Trophoblast cell (in vitro differentiated cells and primary cell): ENCODE measurements at regions not wholly inside any gene's neighbourhood (a gene's known extent, or its start where the extent isn't known, plus 50 kb on each side); places are given as distances from the start of the nearest gene placed in this dataset.

ENCODE experiments used
- DNase-seq, 2 donors: peaks; one replicate each; pipeline ENCODE4 v3.0.0-alpha.2; 2016
- H2AFZ ChIP-seq: 2 replicates; pipeline ENCODE4 v1.6.1; 2013; ENCODE audit warnings: low read length, moderate library complexity, mild to moderate bottlenecking; ENCODE audit not compliant: insufficient read depth, poor library complexity
- H2AK5ac ChIP-seq: 2 replicates; pipeline ENCODE4 v1.6.1; 2013; ENCODE audit warnings: mild to moderate bottlenecking, low read length
- H2BK120ac ChIP-seq: 2 replicates; pipeline ENCODE4 v1.6.1; 2013; ENCODE audit warnings: low read length, mild to moderate bottlenecking, moderate library complexity; ENCODE audit not compliant: insufficient read depth, poor library complexity
- H2BK12ac ChIP-seq: 2 replicates; pipeline ENCODE4 v1.6.1; 2013; ENCODE audit warnings: mild to moderate bottlenecking, low read length, moderate library complexity
- H2BK5ac ChIP-seq: 2 replicates; pipeline ENCODE4 v1.6.1; 2013; ENCODE audit warnings: low read length, low read depth, moderate library complexity, mild to moderate bottlenecking; ENCODE audit not compliant: poor library complexity
- H3K14ac ChIP-seq: 2 replicates; pipeline ENCODE4 v1.6.1; 2013; ENCODE audit warnings: mild to moderate bottlenecking, low read length
- H3K18ac ChIP-seq: 2 replicates; pipeline ENCODE4 v1.6.1; 2013; ENCODE audit warnings: mild to moderate bottlenecking, low read length
- H3K23ac ChIP-seq: 2 replicates; pipeline ENCODE4 v1.6.1; 2013; ENCODE audit warnings: low read length
- H3K27ac ChIP-seq: 2 replicates; pipeline ENCODE4 v1.5.1; 2013; ENCODE audit warnings: low read depth, mild to moderate bottlenecking, inconsistent platforms, low read length, moderate library complexity
- H3K27me3 ChIP-seq: 2 replicates; pipeline ENCODE4 v1.6.1; 2013; ENCODE audit warnings: inconsistent platforms, mild to moderate bottlenecking, low read length, moderate library complexity; ENCODE audit not compliant: insufficient read depth
- H3K36me3 ChIP-seq, 2 experiments: 1 replicate in 1 of 2; 2 replicates in 1 of 2; pipeline ENCODE4 v1.6.1; 2013; ENCODE audit warnings: low read length in 2 of 2, mild to moderate bottlenecking in 2 of 2, moderate library complexity in 1 of 2; ENCODE audit not compliant: insufficient read depth in 2 of 2, control insufficient read depth in 1 of 2
- H3K4ac ChIP-seq: 2 replicates; pipeline ENCODE4 v1.6.1; 2013; ENCODE audit warnings: low read depth, mild to moderate bottlenecking, low read length, moderate library complexity
- H3K4me1 ChIP-seq, 2 experiments: 1 replicate in 1 of 2; 2 replicates in 1 of 2; pipeline ENCODE4 v1.6.1; 2013; ENCODE audit warnings: low read length in 2 of 2, mild to moderate bottlenecking in 2 of 2, moderate library complexity in 1 of 2; ENCODE audit not compliant: insufficient read depth in 2 of 2, control insufficient read depth in 1 of 2
- H3K4me2 ChIP-seq: 2 replicates; pipeline ENCODE4 v1.6.1; 2013; ENCODE audit warnings: inconsistent platforms, mild to moderate bottlenecking, low read length, moderate library complexity
- H3K4me3 ChIP-seq: 2 replicates; pipeline ENCODE4 v1.5.1; 2013; ENCODE audit warnings: mild to moderate bottlenecking, low read depth, low read length, inconsistent platforms
- H3K79me1 ChIP-seq: one replicate; pipeline ENCODE4 v1.6.1; 2013; ENCODE audit warnings: low read length
- H3K79me2 ChIP-seq: 2 replicates; pipeline ENCODE4 v1.6.1; 2013; ENCODE audit warnings: low read length, mild to moderate bottlenecking; ENCODE audit not compliant: control insufficient read depth, insufficient read depth, poor library complexity
- H3K9ac ChIP-seq: 2 replicates; pipeline ENCODE4 v1.6.1; 2013; ENCODE audit warnings: mild to moderate bottlenecking, low read length
- H3K9me3 ChIP-seq: 2 replicates; pipeline ENCODE4 v1.6.1; 2013; ENCODE audit warnings: low read depth, mild to moderate bottlenecking, control low read depth, inconsistent platforms, low read length; ENCODE audit not compliant: insufficient read depth
- H4K12ac ChIP-seq: 2 replicates; pipeline ENCODE4 v1.6.1; 2013; ENCODE audit warnings: low read depth, mild to moderate bottlenecking, low read length, moderate library complexity
- H4K8ac ChIP-seq: 2 replicates; pipeline ENCODE4 v1.6.1; 2013; ENCODE audit warnings: low read depth, mild to moderate bottlenecking, low read length, moderate library complexity
- H4K91ac ChIP-seq: one replicate; pipeline ENCODE4 v1.6.1; 2013; ENCODE audit warnings: low read depth, mild to moderate bottlenecking, low read length, moderate library complexity
- WGBS: extraction: QIAGEN DNeasy Blood & Tissue Kit; methylation state at CpG from one replicate; pipeline ENCODE4 v1.1.7; 2013; ENCODE audit warnings: missing lambda C conversion rate; ENCODE audit not compliant: insufficient read length, insufficient coverage; ENCODE audit errors: extremely low coverage; 5-methylcytosine and 5-hydroxymethylcytosine counted together

DNA sequence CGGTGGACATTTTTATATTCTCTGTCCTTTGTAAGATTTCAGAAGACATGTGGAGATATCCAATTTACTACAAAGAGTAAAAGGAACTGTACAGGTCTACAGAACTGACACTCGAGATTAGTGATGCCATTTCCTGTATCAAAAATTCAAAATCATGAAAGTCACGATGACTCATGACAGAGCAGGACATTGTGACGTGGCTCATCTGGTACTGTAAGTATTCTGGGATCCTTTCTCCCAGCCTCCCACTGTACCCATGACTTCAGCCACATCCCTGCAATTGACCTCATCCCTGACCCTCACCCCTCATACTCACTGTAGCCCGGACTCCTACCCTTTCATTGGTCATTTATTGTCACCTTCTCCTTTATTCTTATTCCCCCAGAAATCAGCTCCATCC, 736.5 kb downstream of the EPHA4 start:
- Histone ChIP-seq H3K4me2 (no peak overlapping the region), H3K9me3 (no peaks in the 10 kb centered on the region), H3K27ac (no peak overlapping the region), H2BK5ac (no peak overlapping the region), H2AK5ac (no peak overlapping the region), H2BK12ac (no peak overlapping the region), H2AFZ (no peak overlapping the region), H4K91ac (no peak overlapping the region), H4K12ac (no peak overlapping the region), H3K4me1 (no peaks in the 10 kb centered on the region), H3K14ac (no peak overlapping the region), H3K4ac (no peak overlapping the region), H3K79me1 (no peaks in the 10 kb centered on the region), H3K79me2 (no peaks in the 10 kb centered on the region), H3K27me3 (no peaks in the 10 kb centered on the region), H3K18ac (no peak overlapping the region), H2BK120ac (no peak overlapping the region), H3K9ac (no peak overlapping the region), H3K23ac (no peak overlapping the region), H3K36me3 (no peaks in the 10 kb centered on the region), H4K8ac (no peak overlapping the region), H3K4me3 (no peak overlapping the region)
- no CpG with 5 or more reads among the region's 5 CpGs for WGBS
- no peak for DNase-seq

DNA sequence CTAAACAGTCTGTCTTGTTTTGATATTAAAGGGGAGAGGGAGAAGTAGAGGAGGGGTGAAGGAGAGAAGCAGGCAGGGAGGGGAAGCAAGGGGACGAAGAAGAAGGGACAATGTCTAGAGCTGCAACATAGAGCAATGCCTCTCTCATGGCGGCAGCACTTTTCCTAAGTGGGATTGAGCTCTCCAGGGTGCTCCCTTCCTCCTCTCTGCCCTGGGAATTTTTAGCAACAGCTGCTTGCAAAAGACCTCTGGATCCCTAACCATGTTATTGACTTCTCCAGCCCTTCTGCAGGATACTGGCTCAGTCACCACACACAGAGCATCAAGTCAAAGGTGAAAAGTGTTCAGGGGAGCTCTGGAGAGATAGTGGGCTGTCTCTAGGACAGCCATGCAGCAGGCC, 734.9 kb downstream of the EPHA4 start:
- Histone ChIP-seq H4K91ac (no peak overlapping the region), H3K23ac (no peak overlapping the region), H2AK5ac (no peak overlapping the region), H3K79me2 (no peaks in the 10 kb centered on the region), H4K12ac (no peak overlapping the region), H3K14ac (no peak overlapping the region), H3K79me1 (no peaks in the 10 kb centered on the region), H3K27me3 (no peaks in the 10 kb centered on the region), H3K4ac (no peak overlapping the region), H2BK12ac (no peak overlapping the region), H3K9ac (no peak overlapping the region), H3K27ac (no peak overlapping the region), H3K4me1 (no peaks in the 10 kb centered on the region), H3K9me3 (no peaks in the 10 kb centered on the region), H2BK5ac (no peak overlapping the region), H3K4me3 (no peak overlapping the region), H3K36me3 (no peaks in the 10 kb centered on the region), H2AFZ (no peak overlapping the region), H3K4me2 (no peak overlapping the region), H2BK120ac (no peak overlapping the region), H4K8ac (no peak overlapping the region), H3K18ac (no peak overlapping the region)
- no CpG with 5 or more reads among the region's 2 CpGs for WGBS
- DNase-seq: no peak

- H3K9ac ChIP-seq: no peak overlapping the region
- no peaks in the 10 kb centered on the region for H3K4me1 ChIP-seq
- H2BK12ac ChIP-seq: no peak overlapping the region
- H3K79me2 ChIP-seq: no peaks in the 10 kb centered on the region
- H3K23ac ChIP-seq: no peak overlapping the region
- H3K18ac ChIP-seq: no peak overlapping the region
- no peak overlapping the region for H2BK120ac ChIP-seq
- H3K4me3 ChIP-seq: no peak overlapping the region
- no peak overlapping the region for H3K4me2 ChIP-seq
- no CpG with 5 or more reads among the region's 4 CpGs for WGBS
- H3K14ac ChIP-seq: no peak overlapping the region
- H2AFZ ChIP-seq: no peak overlapping the region
- no peak overlapping the region for H3K27ac ChIP-seq
- no peaks in the 10 kb centered on the region for H3K79me1 ChIP-seq
- no peak overlapping the region for H4K8ac ChIP-seq
- H4K12ac ChIP-seq: no peak overlapping the region
- H2AK5ac ChIP-seq: no peak overlapping the region
- no peaks in the 10 kb centered on the region for H3K9me3 ChIP-seq
- H4K91ac ChIP-seq: no peak overlapping the region
- H2BK5ac ChIP-seq: no peak overlapping the region
- no peak overlapping the region for H3K4ac ChIP-seq
- H3K27me3 ChIP-seq: no peaks in the 10 kb centered on the region
- no peak for DNase-seq
- no peaks in the 10 kb centered on the region for H3K36me3 ChIP-seq
Measured at GRCh38 chr2:220842901-220843665, 729.0 kb downstream of the EPHA4 start.

- Histone ChIP-seq H3K9ac (no peak overlapping the region), H3K4me3 (no peak overlapping the region), H2BK120ac (no peak overlapping the region), H3K27me3 (no peaks in the 10 kb centered on the region), H3K4me2 (no peak overlapping the region), H3K23ac (no peak overlapping the region), H2AK5ac (no peak overlapping the region), H3K9me3 (no peaks in the 10 kb centered on the region), H3K4ac (no peak overlapping the region), H2AFZ (no peak overlapping the region), H3K18ac (no peak overlapping the region), H2BK12ac (no peak overlapping the region), H4K12ac (no peak overlapping the region), H2BK5ac (no peak overlapping the region), H3K14ac (no peak overlapping the region), H4K91ac (no peak overlapping the region), H3K4me1 (no peaks in the 10 kb centered on the region), H3K79me1 (no peaks in the 10 kb centered on the region), H4K8ac (no peak overlapping the region), H3K79me2 (no peaks in the 10 kb centered on the region), H3K36me3 (no peaks in the 10 kb centered on the region), H3K27ac (no peak overlapping the region)
- no CpG with 5 or more reads among the region's 1 CpG for WGBS
- no peak for DNase-seq
Measured at GRCh38 chr2:220845766-220846273, 726.3 kb downstream of the EPHA4 start.
